ENCODE measurements at regions not wholly inside any gene's neighbourhood (a gene's known extent, or its start where the extent isn't known, plus 50 kb on each side); places are given as distances from the start of the nearest gene placed in this dataset.

DNA sequence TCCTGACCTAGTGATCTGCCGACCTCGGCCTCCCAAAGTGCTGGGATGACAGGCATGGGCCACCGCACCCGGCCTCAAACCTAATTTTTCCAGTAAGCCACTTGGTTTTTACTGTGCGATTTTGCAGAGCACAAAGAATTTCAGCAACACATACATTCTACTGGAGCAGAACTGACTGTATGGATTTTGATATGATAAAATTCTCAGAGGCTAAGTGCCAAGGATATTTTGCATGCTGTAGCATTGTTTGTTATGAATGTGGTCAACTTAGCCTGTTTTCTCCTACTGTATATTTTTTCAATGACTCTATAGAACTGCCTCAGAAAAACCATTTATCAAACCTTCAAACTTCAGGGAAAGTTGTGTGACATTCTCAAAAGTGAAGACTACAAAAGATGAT, 89.2 kb downstream of the FAT3 start:
- Histone ChIP-seq H3K27me3 (replicated peaks) (no peaks in the 10 kb centered on the region), H3K4me3 (ENCODE audit: low read depth, low read length) (no peak overlapping the region), H3K27ac (no peak overlapping the region), H3K36me3 (replicated peaks) (no peaks in the 10 kb centered on the region)
- in situ Hi-C loops (cut with HindIII; ENCODE audit: low pct_ligation_motif_present, low sequenced_read_pairs), result no loop called here
- TF ChIP-seq, protein P1, sequence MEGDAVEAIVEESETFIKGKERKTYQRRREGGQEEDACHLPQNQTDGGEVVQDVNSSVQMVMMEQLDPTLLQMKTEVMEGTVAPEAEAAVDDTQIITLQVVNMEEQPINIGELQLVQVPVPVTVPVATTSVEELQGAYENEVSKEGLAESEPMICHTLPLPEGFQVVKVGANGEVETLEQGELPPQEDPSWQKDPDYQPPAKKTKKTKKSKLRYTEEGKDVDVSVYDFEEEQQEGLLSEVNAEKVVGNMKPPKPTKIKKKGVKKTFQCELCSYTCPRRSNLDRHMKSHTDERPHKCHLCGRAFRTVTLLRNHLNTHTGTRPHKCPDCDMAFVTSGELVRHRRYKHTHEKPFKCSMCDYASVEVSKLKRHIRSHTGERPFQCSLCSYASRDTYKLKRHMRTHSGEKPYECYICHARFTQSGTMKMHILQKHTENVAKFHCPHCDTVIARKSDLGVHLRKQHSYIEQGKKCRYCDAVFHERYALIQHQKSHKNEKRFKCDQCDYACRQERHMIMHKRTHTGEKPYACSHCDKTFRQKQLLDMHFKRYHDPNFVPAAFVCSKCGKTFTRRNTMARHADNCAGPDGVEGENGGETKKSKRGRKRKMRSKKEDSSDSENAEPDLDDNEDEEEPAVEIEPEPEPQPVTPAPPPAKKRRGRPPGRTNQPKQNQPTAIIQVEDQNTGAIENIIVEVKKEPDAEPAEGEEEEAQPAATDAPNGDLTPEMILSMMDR (IDR thresholded peaks at IDR 0.05; ENCODE audit: low read depth, low read length, missing control alignments), result no peak
- no peak for DNase-seq

DNA sequence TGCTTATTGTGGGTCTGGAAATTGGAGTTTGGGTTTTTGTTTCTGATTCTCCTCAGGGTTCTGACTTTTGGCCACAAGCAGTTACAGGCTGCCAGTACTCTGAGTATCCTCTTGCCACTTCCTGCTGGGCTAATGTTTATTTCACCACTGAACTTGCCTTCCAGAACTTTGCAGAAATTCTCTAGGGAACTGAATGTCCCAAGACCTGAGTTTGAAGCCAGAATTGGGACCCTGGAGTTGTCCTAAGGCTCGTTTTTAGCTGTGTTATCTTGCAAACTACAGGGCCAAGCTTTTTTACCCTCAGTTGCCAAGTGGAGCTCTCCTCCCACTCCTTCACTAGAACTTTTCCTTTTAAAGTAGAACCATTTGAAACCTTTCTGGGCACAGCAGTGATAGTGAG, 89.9 kb downstream of the FAT3 start:
- Histone ChIP-seq H3K27me3 (replicated peaks) (no peaks in the 10 kb centered on the region), H3K4me3 (ENCODE audit: low read depth, low read length) (no peak overlapping the region), H3K36me3 (replicated peaks) (no peaks in the 10 kb centered on the region), H3K27ac (no peak overlapping the region)
- TF ChIP-seq, protein P1 (IDR thresholded peaks at IDR 0.05; ENCODE audit: low read depth, low read length, missing control alignments), result no peak
- no peak for DNase-seq
- in situ Hi-C loops (cut with HindIII; ENCODE audit: low pct_ligation_motif_present, low sequenced_read_pairs), result no loop called here

DNA sequence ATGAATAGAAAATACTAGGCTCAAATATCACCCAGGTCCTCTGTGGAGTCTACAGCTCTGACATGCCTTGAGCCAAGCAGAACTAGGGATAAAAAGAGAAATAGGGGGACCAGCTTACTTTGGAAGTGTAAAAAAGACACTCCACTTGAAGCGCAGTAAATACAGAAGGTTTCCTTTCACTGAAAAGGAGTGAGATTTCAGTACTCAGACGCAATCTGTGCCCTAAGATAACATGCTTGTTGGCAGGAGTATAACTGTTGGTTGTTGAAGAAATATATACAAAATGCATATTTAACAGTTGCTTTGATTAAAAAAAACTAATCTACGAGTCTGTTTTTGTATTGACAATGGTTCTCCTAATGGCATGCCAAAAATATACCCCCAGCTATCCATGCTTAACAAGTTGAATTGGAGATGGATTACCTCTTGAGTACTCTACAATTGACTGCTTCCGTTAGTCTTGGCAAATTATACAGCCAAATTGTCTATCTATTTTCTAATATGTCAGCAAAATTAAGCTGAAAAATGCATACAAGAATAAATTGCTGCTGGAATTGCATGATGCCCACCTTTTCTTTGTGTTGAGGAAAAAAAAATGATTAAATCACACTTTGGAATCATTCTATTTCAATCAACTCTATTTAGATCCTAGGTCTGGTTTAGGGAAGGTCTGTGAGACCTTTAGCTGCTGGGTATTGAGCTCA, 91.6 kb downstream of the FAT3 start:
- Histone ChIP-seq H3K36me3 (replicated peaks) (no peaks in the 10 kb centered on the region), H3K27me3 (replicated peaks) (no peaks in the 10 kb centered on the region), H3K27ac (no peak overlapping the region), H3K4me3 (ENCODE audit: low read depth, low read length) (no peak overlapping the region)
- no peak for DNase-seq
- in situ Hi-C loops (cut with HindIII; ENCODE audit: low pct_ligation_motif_present, low sequenced_read_pairs), result no loop called here
- TF ChIP-seq, protein P1 (IDR thresholded peaks at IDR 0.05; ENCODE audit: low read depth, low read length, missing control alignments), result no peak

DNA sequence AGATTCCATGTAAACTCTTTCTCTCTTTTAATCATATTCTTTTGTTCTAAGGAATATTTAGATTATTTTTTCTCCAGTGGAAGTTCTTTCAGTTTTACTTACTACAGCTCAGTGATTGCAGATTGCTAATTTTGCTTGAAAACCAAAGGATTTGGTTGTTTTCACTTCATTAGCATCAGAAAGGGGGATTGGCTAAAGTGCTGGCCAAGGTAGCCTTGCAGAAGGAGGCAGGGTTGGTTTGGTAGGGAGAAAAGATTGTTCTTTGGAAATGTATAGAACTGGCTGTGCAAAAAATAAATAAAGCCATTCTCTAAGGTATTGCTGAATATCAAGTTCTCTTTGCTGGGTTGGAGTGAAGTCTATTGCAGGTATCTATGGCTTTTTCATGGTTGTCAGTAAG, 92.6 kb downstream of the FAT3 start:
- no peak for DNase-seq
- no peaks in the 10 kb centered on the region for H3K27me3 ChIP-seq (replicated peaks)
- in situ Hi-C loops (cut with HindIII; ENCODE audit: low pct_ligation_motif_present, low sequenced_read_pairs), result no loop called here
- no peak overlapping the region for H3K27ac ChIP-seq
- no peak overlapping the region for H3K4me3 ChIP-seq (ENCODE audit: low read depth, low read length)
- TF ChIP-seq, protein P1 (IDR thresholded peaks at IDR 0.05; ENCODE audit: low read depth, low read length, missing control alignments), result no peak
- no peaks in the 10 kb centered on the region for H3K36me3 ChIP-seq (replicated peaks)

DNA sequence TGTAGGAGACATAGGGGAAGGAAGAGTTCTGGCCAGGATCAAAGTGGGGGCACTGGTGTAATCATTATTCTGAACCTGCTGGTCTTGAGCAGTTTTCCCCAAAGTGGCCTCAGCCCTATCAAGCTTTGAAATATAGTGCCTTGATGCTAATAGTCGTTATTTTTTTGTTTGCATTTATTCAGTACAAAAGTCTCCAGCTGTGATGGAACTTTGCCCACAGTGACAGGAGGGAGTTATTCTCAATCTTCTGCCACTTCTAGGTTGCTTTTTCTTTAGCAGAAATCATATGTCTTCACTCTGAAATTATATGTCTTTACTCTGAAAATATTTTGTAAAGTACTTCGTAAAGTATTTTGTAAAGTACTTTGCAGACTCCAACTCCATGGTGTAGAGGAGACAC, 93.1 kb downstream of the FAT3 start:
- H3K27ac ChIP-seq, result no peak overlapping the region
- no peaks in the 10 kb centered on the region for H3K27me3 ChIP-seq (replicated peaks)
- in situ Hi-C loops (cut with HindIII; ENCODE audit: low pct_ligation_motif_present, low sequenced_read_pairs), result no loop called here
- TF ChIP-seq, protein P1 (IDR thresholded peaks at IDR 0.05; ENCODE audit: low read depth, low read length, missing control alignments), result no peak
- no peak overlapping the region for H3K4me3 ChIP-seq (ENCODE audit: low read depth, low read length)
- DNase-seq, result no peak
- H3K36me3 ChIP-seq (replicated peaks), result no peaks in the 10 kb centered on the region

DNA sequence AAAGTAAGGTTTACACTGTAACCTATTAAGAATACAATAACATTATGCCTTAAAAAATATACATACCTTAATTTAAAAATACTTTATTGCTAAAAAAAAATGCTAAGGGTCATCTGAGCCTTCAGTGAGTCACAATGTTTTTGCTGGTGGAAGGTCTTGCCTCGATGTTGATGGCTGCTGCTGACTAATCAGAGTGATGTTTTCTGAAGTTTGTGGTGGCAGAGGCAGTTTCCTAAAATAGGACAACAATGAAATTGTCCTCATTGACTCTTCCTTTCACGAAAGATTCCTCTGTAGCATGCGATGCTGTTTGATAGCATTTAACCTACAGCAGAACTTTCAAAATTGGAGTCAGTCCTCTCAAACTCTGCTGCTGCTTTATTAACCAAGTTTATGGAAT, 97.6 kb downstream of the FAT3 start:
- Histone ChIP-seq H3K4me3 (ENCODE audit: low read depth, low read length) (no peak overlapping the region), H3K27ac (no peak overlapping the region), H3K27me3 (replicated peaks) (no peaks in the 10 kb centered on the region), H3K36me3 (replicated peaks) (no peaks in the 10 kb centered on the region)
- in situ Hi-C loops (cut with HindIII; ENCODE audit: low pct_ligation_motif_present, low sequenced_read_pairs), result no loop called here
- peak; percentile 74 for DNase-seq
- TF ChIP-seq, protein P1 (IDR thresholded peaks at IDR 0.05; ENCODE audit: low read depth, low read length, missing control alignments), result no peak

Data from brain microvascular endothelial cell (primary cell).